DND-41 (cell line): ENCODE measurements at regions not wholly inside any gene's neighbourhood (a gene's known extent, or its start where the extent isn't known, plus 50 kb on each side); places are given as distances from the start of the nearest gene placed in this dataset.
"Not testable (repeated sequence)": the region's sequence is repeated elsewhere in the genome, so short reads cannot be mapped to it uniquely, and the experiment has no call there.

ENCODE experiments used
- CTCF ChIP-seq: IDR thresholded peaks from 2 replicates; pipeline ENCODE4 v1.5.1; 2012; ENCODE audit warnings: borderline replicate concordance, low read length, moderate library complexity, mild to moderate bottlenecking; ENCODE audit not compliant: poor library complexity, severe bottlenecking; ENCODE audit errors: extremely low read depth
- EZH2 ChIP-seq: IDR thresholded peaks from 3 replicates; pipeline ENCODE4 v1.6.1; 2012; ENCODE audit warnings: borderline replicate concordance, low read depth, mild to moderate bottlenecking, moderate library complexity, low read length, inconsistent platforms; ENCODE audit not compliant: severe bottlenecking

GRCh38 chr6:26780563-26780962 lies 121.0 kb upstream of the ZNF322 start:
- TF ChIP-seq CTCF, EZH2: not testable (repeated sequence)
